Suprapubic skin (tissue), 4 donors: ENCODE measurements at regions not wholly inside any gene's neighbourhood (a gene's known extent, or its start where the extent isn't known, plus 50 kb on each side); places are given as distances from the start of the nearest gene placed in this dataset.
A peak's percentile ranks its signal among the peaks of the same experiment; 100 is the strongest.
"Not testable (repeated sequence)": the region's sequence is repeated elsewhere in the genome, so short reads cannot be mapped to it uniquely, and the experiment has no call there.

Experiments used
- DNase-seq, 2 donors: peaks; one replicate each; pipeline ENCODE4 v3.0.0-alpha.2; 2019; ENCODE audit warnings: low spot score in 2 of 2
- H3K27ac ChIP-seq: fragments of 200-600 bp; sonication (generic); one replicate; pipeline ENCODE4 v1.5.1; 2019
- H3K27me3 ChIP-seq: fragments of 200-600 bp; sonication (generic); one replicate; pipeline ENCODE4 v1.5.1; 2019
- H3K36me3 ChIP-seq: fragments of 200-600 bp; sonication (generic); one replicate; pipeline ENCODE4 v1.5.1; 2019
- H3K4me1 ChIP-seq: fragments of 200-600 bp; sonication (generic); one replicate; pipeline ENCODE4 v1.5.1; 2019
- H3K4me3 ChIP-seq: fragments of 200-600 bp; sonication (generic); one replicate; pipeline ENCODE4 v1.5.1; 2019; ENCODE audit warnings: mild to moderate bottlenecking
- H3K9me3 ChIP-seq: fragments of 200-600 bp; sonication (generic); one replicate; pipeline ENCODE4 v1.5.1; 2019
- CTCF ChIP-seq, 2 donors: fragments of 200-600 bp in 1 of 2; fragments of 450-650 bp in 1 of 2; sonication (generic) in 1 of 2; IDR thresholded peaks; one replicate each; pipeline ENCODE4 v1.5.1; 2016 to 2019; ENCODE audit warnings: antibody characterized with exemption in 2 of 2, mild to moderate bottlenecking in 1 of 2, moderate library complexity in 1 of 2
- EP300 ChIP-seq: sonication (generic); formaldehyde crosslinking; IDR thresholded peaks from one replicate; pipeline ENCODE4 v1.6.1; 2017; ENCODE audit warnings: antibody characterized with exemption
- POLR2A ChIP-seq, 2 donors: fragments of 450-650 bp; IDR thresholded peaks; one replicate each; pipeline ENCODE4 v1.6.1; 2017; ENCODE audit warnings: antibody characterized with exemption in 2 of 2, mild to moderate bottlenecking in 2 of 2, moderate library complexity in 2 of 2
- POLR2AphosphoS5 ChIP-seq, 3 donors: sonication (generic); formaldehyde crosslinking; IDR thresholded peaks; one replicate each; pipeline ENCODE4 v1.6.1; 2017; ENCODE audit warnings: antibody characterized with exemption in 3 of 3
- WGBS: methylation state at CpG from one replicate; pipeline ENCODE4 v1.1.5; 2018; 5-methylcytosine and 5-hydroxymethylcytosine counted together

- Histone ChIP-seq H3K27me3 (peaks cover 17% of the 10 kb centered on the region), H3K36me3 (no peaks in the 10 kb centered on the region), H3K4me3 (no peak overlapping the region), H3K9me3 (no peaks in the 10 kb centered on the region), H3K27ac (no peak overlapping the region), H3K4me1 (no peaks in the 10 kb centered on the region)
- DNase-seq: no peak
- WGBS: 88% methylated on average over 15 of the region's 26 CpGs
- TF ChIP-seq EP300 (no peak), CTCF (IDR thresholded peaks at IDR 0.05) (no peak), POLR2A (IDR thresholded peaks at IDR 0.05) (no peak), POLR2AphosphoS5 (IDR thresholded peaks at IDR 0.05) (no peak)
Observed at GRCh38 chr13:111437856-111438547, 117.6 kb downstream of the TEX29 start.

GRCh38 chr13:111440492-111440891 lies 120.0 kb downstream of the TEX29 start:
- H3K27ac ChIP-seq, H3K4me3 ChIP-seq, H3K4me1 ChIP-seq, H3K36me3 ChIP-seq, H3K27me3 ChIP-seq, H3K9me3 ChIP-seq, DNase-seq: not testable (repeated sequence)
- WGBS: 65% methylated on average over 1 of the region's 1 CpG

GRCh38 chr13:111443981-111444380 lies 123.5 kb downstream of the TEX29 start:
- TF ChIP-seq CTCF (IDR thresholded peaks at IDR 0.05) (no peak), EP300 (no peak), POLR2AphosphoS5 (IDR thresholded peaks at IDR 0.05) (no peak), POLR2A (IDR thresholded peaks at IDR 0.05) (no peak)
- Histone ChIP-seq H3K27me3 (peaks cover 14% of the 10 kb centered on the region), H3K4me3 (no peak overlapping the region), H3K4me1 (no peaks in the 10 kb centered on the region), H3K36me3 (no peaks in the 10 kb centered on the region), H3K9me3 (peaks cover 7% of the 10 kb centered on the region), H3K27ac (no peak overlapping the region)
- 83% methylated on average over 2 of the region's 2 CpGs for WGBS
- no peak for DNase-seq

GRCh38 chr13:111448504-111448903 lies 128.1 kb downstream of the TEX29 start:
- Histone ChIP-seq H3K27ac (peak overlapping the region; percentile 36), H3K36me3 (no peaks in the 10 kb centered on the region), H3K4me1 (peaks cover 4% of the 10 kb centered on the region), H3K4me3 (no peak overlapping the region), H3K9me3 (peaks cover 7% of the 10 kb centered on the region), H3K27me3 (peaks cover 14% of the 10 kb centered on the region)
- WGBS: 59% methylated on average over 7 of the region's 7 CpGs
- no peak for DNase-seq
- TF ChIP-seq EP300 (no peak), POLR2A (IDR thresholded peaks at IDR 0.05) (no peak), CTCF (IDR thresholded peaks at IDR 0.05) (no peak), POLR2AphosphoS5 (IDR thresholded peaks at IDR 0.05) (no peak)

- 38% methylated on average over 5 of the region's 7 CpGs for WGBS
- Histone ChIP-seq H3K9me3 (peaks cover 7% of the 10 kb centered on the region), H3K4me3 (no peak overlapping the region), H3K27ac (peak overlapping the region; percentile 70), H3K36me3 (no peaks in the 10 kb centered on the region), H3K27me3 (peaks cover 14% of the 10 kb centered on the region), H3K4me1 (peaks cover 4% of the 10 kb centered on the region)
- no peak for TF ChIP-seq POLR2AphosphoS5 (IDR thresholded peaks at IDR 0.05)
- no peak for TF ChIP-seq EP300
- no peak for TF ChIP-seq CTCF (IDR thresholded peaks at IDR 0.05)
- no peak for TF ChIP-seq POLR2A (IDR thresholded peaks at IDR 0.05)
- no peak for DNase-seq
Observed at GRCh38 chr13:111449041-111449440, 128.6 kb downstream of the TEX29 start.

GRCh38 chr13:111451402-111451801 lies 131.0 kb downstream of the TEX29 start:
- TF ChIP-seq EP300: no peak
- no peak for TF ChIP-seq POLR2AphosphoS5 (IDR thresholded peaks at IDR 0.05)
- no peak for TF ChIP-seq POLR2A (IDR thresholded peaks at IDR 0.05)
- no peak for TF ChIP-seq CTCF (IDR thresholded peaks at IDR 0.05)
- Histone ChIP-seq H3K27me3 (peaks cover 7% of the 10 kb centered on the region), H3K4me3 (no peak overlapping the region), H3K9me3 (peaks cover 7% of the 10 kb centered on the region), H3K27ac (peak overlapping the region; percentile 73), H3K4me1 (peaks cover 4% of the 10 kb centered on the region), H3K36me3 (no peaks in the 10 kb centered on the region)
- no peak for DNase-seq
- 89% methylated on average over 14 of the region's 14 CpGs for WGBS
